ENCODE measurements at regions not wholly inside any gene's neighbourhood (a gene's known extent, or its start where the extent isn't known, plus 50 kb on each side); places are given as distances from the start of the nearest gene placed in this dataset.
A peak's percentile ranks its signal among the peaks of the same experiment; 100 is the strongest.

DNA sequence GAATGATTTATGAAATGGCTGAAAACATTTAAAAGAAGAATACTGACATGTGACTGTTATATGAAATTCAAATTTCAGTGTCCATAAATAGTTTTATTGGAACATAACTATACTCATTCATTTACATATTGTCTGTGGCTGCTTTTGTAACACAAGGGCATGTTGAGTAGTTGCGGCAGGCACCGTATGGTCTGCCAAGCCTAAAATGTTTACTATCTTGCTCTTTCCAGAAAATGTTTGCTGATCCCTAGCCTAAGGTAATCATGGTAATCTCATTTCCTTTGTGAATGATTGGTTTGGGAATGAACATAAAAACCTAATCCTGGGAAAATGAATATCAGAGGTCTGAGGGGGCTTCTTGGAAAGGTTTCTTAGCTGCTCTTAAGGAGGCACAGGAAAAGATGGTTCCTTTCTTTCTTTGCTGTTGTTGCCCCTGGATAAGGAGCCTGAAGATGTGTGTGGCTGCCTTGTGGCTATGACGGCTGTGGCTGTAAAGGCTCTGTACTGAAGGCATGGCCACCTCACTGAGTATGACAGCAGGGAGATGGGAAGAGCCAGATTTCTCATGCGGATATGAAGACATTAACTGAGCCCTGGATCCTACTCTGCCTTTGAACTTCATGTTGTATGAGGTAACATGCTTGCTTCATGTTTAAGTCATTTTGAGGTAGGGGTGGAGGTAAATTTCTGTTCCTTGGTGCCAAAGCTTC, 419.4 kb upstream of the CLINT1 start:
- no peak overlapping the region for H3K4me3 Mint-ChIP-seq
- peaks cover 6% of the 10 kb centered on the region for H3K9me3 Mint-ChIP-seq
- no peak for DNase-seq (ENCODE audit: low read depth, low spot score)
- H3K4me1 Mint-ChIP-seq, result peaks cover 6% of the 10 kb centered on the region
- H3K27ac Mint-ChIP-seq (ENCODE audit: unreplicated experiment), result no peak overlapping the region
- TF ChIP-seq, protein P1, sequence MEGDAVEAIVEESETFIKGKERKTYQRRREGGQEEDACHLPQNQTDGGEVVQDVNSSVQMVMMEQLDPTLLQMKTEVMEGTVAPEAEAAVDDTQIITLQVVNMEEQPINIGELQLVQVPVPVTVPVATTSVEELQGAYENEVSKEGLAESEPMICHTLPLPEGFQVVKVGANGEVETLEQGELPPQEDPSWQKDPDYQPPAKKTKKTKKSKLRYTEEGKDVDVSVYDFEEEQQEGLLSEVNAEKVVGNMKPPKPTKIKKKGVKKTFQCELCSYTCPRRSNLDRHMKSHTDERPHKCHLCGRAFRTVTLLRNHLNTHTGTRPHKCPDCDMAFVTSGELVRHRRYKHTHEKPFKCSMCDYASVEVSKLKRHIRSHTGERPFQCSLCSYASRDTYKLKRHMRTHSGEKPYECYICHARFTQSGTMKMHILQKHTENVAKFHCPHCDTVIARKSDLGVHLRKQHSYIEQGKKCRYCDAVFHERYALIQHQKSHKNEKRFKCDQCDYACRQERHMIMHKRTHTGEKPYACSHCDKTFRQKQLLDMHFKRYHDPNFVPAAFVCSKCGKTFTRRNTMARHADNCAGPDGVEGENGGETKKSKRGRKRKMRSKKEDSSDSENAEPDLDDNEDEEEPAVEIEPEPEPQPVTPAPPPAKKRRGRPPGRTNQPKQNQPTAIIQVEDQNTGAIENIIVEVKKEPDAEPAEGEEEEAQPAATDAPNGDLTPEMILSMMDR (conservative IDR thresholded peaks at IDR 0.05), result no peak
- no peaks in the 10 kb centered on the region for H3K36me3 Mint-ChIP-seq (ENCODE audit: low read depth)
- H3K27me3 Mint-ChIP-seq (ENCODE audit: low read depth), result no peaks in the 10 kb centered on the region

DNA sequence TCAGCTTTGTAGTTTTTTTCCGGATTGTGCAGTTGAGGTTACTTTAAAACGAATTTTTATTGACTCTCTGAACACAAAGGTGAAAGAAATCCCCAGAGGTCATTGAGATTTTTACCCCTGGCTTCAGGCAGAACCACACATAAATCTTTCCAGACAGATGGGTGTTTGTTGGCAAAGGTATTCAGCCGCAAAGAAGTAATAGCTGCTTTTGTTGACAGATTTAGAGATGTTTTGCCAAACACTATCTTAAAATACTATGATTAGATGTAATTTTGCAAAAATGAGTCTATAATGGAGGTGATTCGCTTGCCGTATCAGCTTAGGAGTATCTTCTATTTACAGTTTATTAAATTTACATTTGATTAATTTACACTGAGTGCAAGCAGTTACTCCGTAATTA, 418.3 kb upstream of the CLINT1 start:
- H3K4me3 Mint-ChIP-seq, result no peak overlapping the region
- DNase-seq (ENCODE audit: low read depth, low spot score), result no peak
- no peaks in the 10 kb centered on the region for H3K36me3 Mint-ChIP-seq (ENCODE audit: low read depth)
- peaks cover 6% of the 10 kb centered on the region for H3K9me3 Mint-ChIP-seq
- no peak overlapping the region for H3K27ac Mint-ChIP-seq (ENCODE audit: unreplicated experiment)
- peaks cover 16% of the 10 kb centered on the region for H3K4me1 Mint-ChIP-seq
- no peaks in the 10 kb centered on the region for H3K27me3 Mint-ChIP-seq (ENCODE audit: low read depth)
- TF ChIP-seq, protein P1 (conservative IDR thresholded peaks at IDR 0.05), result no peak

DNA sequence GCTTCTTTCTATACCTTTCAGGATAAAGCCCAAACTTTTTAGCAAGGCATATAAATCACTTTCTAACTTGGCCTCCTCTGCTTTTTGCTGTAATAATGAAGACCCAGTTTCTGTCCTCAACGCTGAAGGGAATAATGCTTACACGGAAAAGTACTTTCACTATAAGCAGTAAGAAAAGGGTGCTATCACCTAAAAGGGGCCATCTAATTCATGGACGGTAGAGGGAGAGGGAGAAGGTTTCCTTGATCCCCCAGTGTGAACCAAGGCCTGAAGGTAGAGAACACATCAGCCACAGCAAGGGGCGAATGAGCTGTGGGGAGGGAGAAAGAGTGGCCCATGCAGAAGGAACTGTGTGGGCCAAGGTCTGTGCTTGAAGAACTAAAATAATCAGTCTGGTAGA, 417.7 kb upstream of the CLINT1 start:
- H3K27ac Mint-ChIP-seq (ENCODE audit: unreplicated experiment), result peak overlapping the region; percentile 16
- peaks cover 22% of the 10 kb centered on the region for H3K4me1 Mint-ChIP-seq
- H3K27me3 Mint-ChIP-seq (ENCODE audit: low read depth), result no peaks in the 10 kb centered on the region
- DNase-seq (ENCODE audit: low read depth, low spot score), result no peak
- no peak overlapping the region for H3K4me3 Mint-ChIP-seq
- no peaks in the 10 kb centered on the region for H3K36me3 Mint-ChIP-seq (ENCODE audit: low read depth)
- H3K9me3 Mint-ChIP-seq, result peaks cover 6% of the 10 kb centered on the region
- TF ChIP-seq, protein P1 (conservative IDR thresholded peaks at IDR 0.05), result no peak

DNA sequence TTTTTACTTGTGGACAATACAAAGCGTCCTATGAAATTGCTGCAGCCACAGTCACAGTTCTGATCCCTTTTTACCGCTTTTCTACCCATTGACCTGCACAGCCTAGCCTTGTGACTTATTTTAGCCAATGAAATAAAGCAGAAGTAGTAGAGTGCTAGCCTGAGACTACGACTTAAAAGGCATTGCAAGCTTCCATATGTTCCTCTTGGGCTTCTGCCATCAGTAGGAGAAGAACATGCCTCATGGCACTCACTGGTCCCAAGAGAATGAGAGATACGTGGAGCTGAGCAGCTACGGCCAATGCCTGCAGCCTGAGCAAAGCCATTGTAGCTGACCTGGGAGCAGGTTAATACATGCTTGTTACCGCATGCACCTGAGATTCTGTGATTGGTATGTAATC, 416.6 kb upstream of the CLINT1 start:
- Mint-ChIP-seq H3K27ac (ENCODE audit: unreplicated experiment) (no peak overlapping the region), H3K4me1 (peaks cover 32% of the 10 kb centered on the region), H3K27me3 (ENCODE audit: low read depth) (no peaks in the 10 kb centered on the region), H3K36me3 (ENCODE audit: low read depth) (no peaks in the 10 kb centered on the region), H3K4me3 (no peak overlapping the region), H3K9me3 (no peaks in the 10 kb centered on the region)
- TF ChIP-seq, protein P1 (conservative IDR thresholded peaks at IDR 0.05), result no peak
- DNase-seq (ENCODE audit: low read depth, low spot score), result no peak

DNA sequence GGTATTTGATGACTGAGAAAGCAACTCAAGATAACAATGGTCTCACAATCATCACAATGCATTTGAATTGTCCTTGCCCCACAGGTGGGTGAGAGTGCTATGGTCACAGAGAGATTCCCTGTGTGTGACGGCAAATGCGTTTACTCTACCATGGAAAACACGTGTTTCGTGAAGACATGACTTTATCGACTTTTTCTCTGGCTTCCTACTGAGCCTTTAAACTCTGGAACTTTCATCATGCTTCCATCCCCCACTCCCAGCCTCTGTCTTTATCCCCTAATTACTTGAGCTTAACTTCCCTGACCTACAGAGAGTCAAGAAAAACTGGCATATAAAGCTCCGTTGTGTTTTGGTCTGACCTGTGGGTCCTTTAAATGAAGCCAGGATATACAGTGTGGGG, 414.1 kb upstream of the CLINT1 start:
- H3K4me1 Mint-ChIP-seq, result peaks cover 32% of the 10 kb centered on the region
- H3K27ac Mint-ChIP-seq (ENCODE audit: unreplicated experiment), result peak overlapping the region; percentile 52
- H3K4me3 Mint-ChIP-seq, result peak overlapping the region; percentile 17
- H3K36me3 Mint-ChIP-seq (ENCODE audit: low read depth), result no peaks in the 10 kb centered on the region
- H3K27me3 Mint-ChIP-seq (ENCODE audit: low read depth), result no peaks in the 10 kb centered on the region
- no peak for DNase-seq (ENCODE audit: low read depth, low spot score)
- TF ChIP-seq, protein P1 (conservative IDR thresholded peaks at IDR 0.05), result no peak
- no peaks in the 10 kb centered on the region for H3K9me3 Mint-ChIP-seq

Measured in neural crest cell (in vitro differentiated cells).